ENCODE measurements at regions not wholly inside any gene's neighbourhood (a gene's known extent, or its start where the extent isn't known, plus 50 kb on each side); places are given as distances from the start of the nearest gene placed in this dataset.

- no peaks in the 10 kb centered on the region for H3K9me3 Mint-ChIP-seq
- intact Hi-C loops (cut with micrococcal nuclease): loop anchor here (5.0 kb wide), 1 partner anchor 62 kb away; no protein-coding TSS in a partner anchor
- H3K27me3 Mint-ChIP-seq (ENCODE audit: insufficient read depth): peaks cover 4% of the 10 kb centered on the region
- DNase-seq (ENCODE audit: low spot score): no peak
- peaks cover 11% of the 10 kb centered on the region for H3K4me1 Mint-ChIP-seq (ENCODE audit: low read depth)
- no peak overlapping the region for H3K4me3 Mint-ChIP-seq
- H3K27ac Mint-ChIP-seq: no peak overlapping the region
- peaks cover 7% of the 10 kb centered on the region for H3K36me3 Mint-ChIP-seq (ENCODE audit: low read depth)
Observed at GRCh38 chr17:64774888-64775540, 112.9 kb upstream of the SMURF2 start.

- no peak overlapping the region for H3K4me3 Mint-ChIP-seq
- peaks cover 11% of the 10 kb centered on the region for H3K4me1 Mint-ChIP-seq (ENCODE audit: low read depth)
- no peak overlapping the region for H3K27ac Mint-ChIP-seq
- DNase-seq (ENCODE audit: low spot score): no peak
- peaks cover 4% of the 10 kb centered on the region for H3K27me3 Mint-ChIP-seq (ENCODE audit: insufficient read depth)
- intact Hi-C loops (cut with micrococcal nuclease): no loop called here
- H3K9me3 Mint-ChIP-seq: no peaks in the 10 kb centered on the region
- H3K36me3 Mint-ChIP-seq (ENCODE audit: low read depth): peaks cover 7% of the 10 kb centered on the region
Observed at GRCh38 chr17:64773836-64774761, 112.0 kb upstream of the SMURF2 start.

- intact Hi-C loops (cut with micrococcal nuclease): no loop called here
- H3K4me3 Mint-ChIP-seq: no peak overlapping the region
- peaks cover 7% of the 10 kb centered on the region for H3K36me3 Mint-ChIP-seq (ENCODE audit: low read depth)
- DNase-seq (ENCODE audit: low spot score): no peak
- peaks cover 4% of the 10 kb centered on the region for H3K27me3 Mint-ChIP-seq (ENCODE audit: insufficient read depth)
- H3K27ac Mint-ChIP-seq: no peak overlapping the region
- no peaks in the 10 kb centered on the region for H3K9me3 Mint-ChIP-seq
- H3K4me1 Mint-ChIP-seq (ENCODE audit: low read depth): peaks cover 11% of the 10 kb centered on the region
Observed at GRCh38 chr17:64773386-64773835, 111.3 kb upstream of the SMURF2 start.

GRCh38 chr17:64772845-64773299 lies 110.8 kb upstream of the SMURF2 start:
- no peak for DNase-seq (ENCODE audit: low spot score)
- Mint-ChIP-seq H3K27ac (no peak overlapping the region), H3K27me3 (ENCODE audit: insufficient read depth) (peaks cover 4% of the 10 kb centered on the region), H3K4me3 (no peak overlapping the region), H3K36me3 (ENCODE audit: low read depth) (peaks cover 7% of the 10 kb centered on the region), H3K9me3 (no peaks in the 10 kb centered on the region), H3K4me1 (ENCODE audit: low read depth) (peaks cover 10% of the 10 kb centered on the region)
- intact Hi-C loops (cut with micrococcal nuclease): no loop called here

GRCh38 chr17:64771980-64772844 lies 110.1 kb upstream of the SMURF2 start:
- intact Hi-C loops (cut with micrococcal nuclease): no loop called here
- no peak overlapping the region for H3K27ac Mint-ChIP-seq
- H3K9me3 Mint-ChIP-seq: no peaks in the 10 kb centered on the region
- no peak for DNase-seq (ENCODE audit: low spot score)
- peaks cover 6% of the 10 kb centered on the region for H3K36me3 Mint-ChIP-seq (ENCODE audit: low read depth)
- peaks cover 3% of the 10 kb centered on the region for H3K27me3 Mint-ChIP-seq (ENCODE audit: insufficient read depth)
- H3K4me1 Mint-ChIP-seq (ENCODE audit: low read depth): peaks cover 3% of the 10 kb centered on the region
- no peak overlapping the region for H3K4me3 Mint-ChIP-seq

- Mint-ChIP-seq H3K27ac (no peak overlapping the region), H3K4me3 (no peak overlapping the region), H3K36me3 (ENCODE audit: low read depth) (peaks cover 13% of the 10 kb centered on the region), H3K9me3 (no peaks in the 10 kb centered on the region), H3K27me3 (ENCODE audit: insufficient read depth) (no peaks in the 10 kb centered on the region), H3K4me1 (ENCODE audit: low read depth) (peaks cover 7% of the 10 kb centered on the region)
- intact Hi-C loops (cut with micrococcal nuclease): no loop called here
- no peak for DNase-seq (ENCODE audit: low spot score)
Observed at GRCh38 chr17:64769712-64770111, 107.6 kb upstream of the SMURF2 start.

GRCh38 chr17:64767269-64767997 lies 105.3 kb upstream of the SMURF2 start:
- Mint-ChIP-seq H3K9me3 (no peaks in the 10 kb centered on the region), H3K4me1 (ENCODE audit: low read depth) (peaks cover 7% of the 10 kb centered on the region)

GRCh38 chr17:64765191-64765889 lies 103.2 kb upstream of the SMURF2 start:
- Mint-ChIP-seq H3K4me3 (no peak overlapping the region), H3K27ac (no peak overlapping the region), H3K27me3 (ENCODE audit: insufficient read depth) (no peaks in the 10 kb centered on the region), H3K4me1 (ENCODE audit: low read depth) (peaks cover 7% of the 10 kb centered on the region), H3K36me3 (ENCODE audit: low read depth) (peaks cover 15% of the 10 kb centered on the region), H3K9me3 (no peaks in the 10 kb centered on the region)
- DNase-seq (ENCODE audit: low spot score): no peak
- intact Hi-C loops (cut with micrococcal nuclease): no loop called here

More at GRCh38 chr17:64767269-64767997, 105.3 kb upstream of the SMURF2 start:
- Mint-ChIP-seq H3K27me3 (ENCODE audit: insufficient read depth) (no peaks in the 10 kb centered on the region), H3K36me3 (ENCODE audit: low read depth) (peaks cover 17% of the 10 kb centered on the region), H3K27ac (no peak overlapping the region), H3K4me3 (no peak overlapping the region)
- no peak for DNase-seq (ENCODE audit: low spot score)
- intact Hi-C loops (cut with micrococcal nuclease): no loop called here

GRCh38 chr17:64750891-64751677 lies 89.0 kb upstream of the SMURF2 start:
- H3K27me3 Mint-ChIP-seq (ENCODE audit: insufficient read depth): no peaks in the 10 kb centered on the region
- H3K36me3 Mint-ChIP-seq (ENCODE audit: low read depth): peaks cover 30% of the 10 kb centered on the region
- peaks cover 4% of the 10 kb centered on the region for H3K4me1 Mint-ChIP-seq (ENCODE audit: low read depth)
- no peaks in the 10 kb centered on the region for H3K9me3 Mint-ChIP-seq
- intact Hi-C loops (cut with micrococcal nuclease): no loop called here
- no peak for DNase-seq (ENCODE audit: low spot score)
- H3K4me3 Mint-ChIP-seq: no peak overlapping the region
- no peak overlapping the region for H3K27ac Mint-ChIP-seq

GRCh38 chr17:64750478-64750877 lies 88.4 kb upstream of the SMURF2 start:
- intact Hi-C loops (cut with micrococcal nuclease): no loop called here
- Mint-ChIP-seq H3K4me1 (ENCODE audit: low read depth) (peaks cover 4% of the 10 kb centered on the region), H3K27ac (no peak overlapping the region), H3K36me3 (ENCODE audit: low read depth) (peaks cover 27% of the 10 kb centered on the region), H3K27me3 (ENCODE audit: insufficient read depth) (no peaks in the 10 kb centered on the region), H3K4me3 (no peak overlapping the region), H3K9me3 (no peaks in the 10 kb centered on the region)
- no peak for DNase-seq (ENCODE audit: low spot score)

GRCh38 chr17:64749306-64749705 lies 87.2 kb upstream of the SMURF2 start:
- Mint-ChIP-seq H3K36me3 (ENCODE audit: low read depth) (peaks cover 22% of the 10 kb centered on the region), H3K9me3 (no peaks in the 10 kb centered on the region), H3K4me3 (no peak overlapping the region), H3K27me3 (ENCODE audit: insufficient read depth) (no peaks in the 10 kb centered on the region), H3K27ac (no peak overlapping the region), H3K4me1 (ENCODE audit: low read depth) (peaks cover 4% of the 10 kb centered on the region)
- intact Hi-C loops (cut with micrococcal nuclease): no loop called here
- DNase-seq (ENCODE audit: low spot score): no peak
